GM21367 (cell line): ENCODE measurements at regions not wholly inside any gene's neighbourhood (a gene's known extent, or its start where the extent isn't known, plus 50 kb on each side); places are given as distances from the start of the nearest gene placed in this dataset.
A peak's percentile ranks its signal among the peaks of the same experiment; 100 is the strongest.

Experiments
- ATAC-seq: cut with Tn5 transposase; IDR thresholded peaks from one replicate; pipeline ENCODE4 v1.9.1; 2021; ENCODE audit not compliant: unreplicated experiment

DNA sequence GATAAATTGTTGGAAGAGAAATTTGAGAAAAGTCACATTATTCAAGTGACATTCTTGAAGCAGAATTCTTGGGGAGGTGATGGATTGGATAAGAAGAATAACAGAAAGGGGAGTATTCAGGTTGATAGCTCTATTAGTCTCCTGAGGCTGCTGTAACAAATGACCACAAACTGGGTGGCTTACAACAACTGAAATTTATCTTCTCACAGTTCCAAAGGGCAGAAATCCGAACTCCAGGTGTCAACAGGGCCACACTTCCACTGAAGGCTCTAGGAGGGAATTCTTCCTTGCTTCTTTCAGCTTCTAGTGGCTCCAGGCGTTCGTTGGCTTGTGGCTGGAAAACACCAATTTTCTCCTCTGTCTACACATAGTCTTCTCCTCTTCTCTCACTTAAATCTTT, 99.8 kb downstream of the TES start:
- ATAC-seq, result no peak

DNA sequence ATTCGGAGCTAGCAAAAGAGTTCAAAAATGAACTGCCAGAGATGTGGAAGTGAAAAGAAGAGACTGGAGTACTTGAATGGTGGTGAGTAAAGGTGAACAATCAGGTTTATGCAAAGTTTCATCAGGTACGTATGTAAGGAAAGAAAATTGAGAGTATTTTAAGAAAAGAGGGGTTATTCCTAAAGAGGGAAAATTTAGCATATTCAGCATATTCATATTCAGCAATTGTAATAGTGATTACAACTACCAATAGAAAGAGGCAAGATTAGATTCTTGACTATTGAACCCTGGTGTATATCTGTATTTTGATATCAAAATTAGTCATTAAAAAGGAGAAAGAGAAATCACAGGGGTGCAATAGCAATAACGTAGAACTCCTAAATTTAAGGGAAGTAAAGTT, 100.9 kb downstream of the TES start:
- no peak for ATAC-seq

- ATAC-seq, result no peak
These were observed 101.6 kb downstream of the TES start for GRCh38 chr7:116311816-116312471.

DNA sequence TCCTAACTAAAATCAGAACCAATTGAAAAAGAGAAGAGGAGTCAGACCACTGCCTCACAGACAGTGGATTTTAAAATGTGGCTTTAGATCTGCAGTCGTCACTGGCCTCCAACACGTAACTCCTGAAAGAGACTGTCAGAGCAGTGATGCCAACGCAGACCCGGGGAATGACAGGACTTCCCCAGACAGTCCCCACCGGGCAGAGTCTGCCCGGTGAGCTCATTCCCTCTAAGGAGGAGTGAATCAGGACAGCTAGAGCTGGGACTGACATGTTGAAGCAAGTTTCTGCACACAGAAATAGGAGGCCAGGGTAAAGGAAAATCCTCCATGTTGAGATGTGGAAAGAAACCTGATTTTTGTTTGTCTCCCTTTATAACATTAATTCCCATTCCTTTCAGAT, 105.0 kb downstream of the TES start:
- ATAC-seq, result no peak

DNA sequence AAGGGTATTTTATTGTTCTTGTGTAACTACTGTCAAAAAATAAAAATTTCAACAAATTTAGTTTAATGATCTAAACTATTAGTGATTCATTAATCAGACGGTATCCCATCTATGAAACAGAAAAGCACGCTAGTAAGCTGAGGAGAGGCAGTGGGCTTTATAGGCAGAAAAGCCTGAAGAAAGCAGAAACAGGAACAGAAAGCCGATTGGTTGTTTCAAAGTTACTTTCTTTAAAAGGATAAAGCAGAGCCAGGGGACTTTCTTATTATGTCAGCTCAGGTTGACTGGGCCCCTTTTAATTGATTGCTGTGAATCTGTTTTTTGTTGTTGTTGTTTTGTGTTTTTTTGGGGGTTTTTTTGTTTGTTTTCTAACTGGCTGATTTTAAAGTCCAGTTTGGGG, 105.5 kb downstream of the TES start:
- no peak for ATAC-seq

DNA sequence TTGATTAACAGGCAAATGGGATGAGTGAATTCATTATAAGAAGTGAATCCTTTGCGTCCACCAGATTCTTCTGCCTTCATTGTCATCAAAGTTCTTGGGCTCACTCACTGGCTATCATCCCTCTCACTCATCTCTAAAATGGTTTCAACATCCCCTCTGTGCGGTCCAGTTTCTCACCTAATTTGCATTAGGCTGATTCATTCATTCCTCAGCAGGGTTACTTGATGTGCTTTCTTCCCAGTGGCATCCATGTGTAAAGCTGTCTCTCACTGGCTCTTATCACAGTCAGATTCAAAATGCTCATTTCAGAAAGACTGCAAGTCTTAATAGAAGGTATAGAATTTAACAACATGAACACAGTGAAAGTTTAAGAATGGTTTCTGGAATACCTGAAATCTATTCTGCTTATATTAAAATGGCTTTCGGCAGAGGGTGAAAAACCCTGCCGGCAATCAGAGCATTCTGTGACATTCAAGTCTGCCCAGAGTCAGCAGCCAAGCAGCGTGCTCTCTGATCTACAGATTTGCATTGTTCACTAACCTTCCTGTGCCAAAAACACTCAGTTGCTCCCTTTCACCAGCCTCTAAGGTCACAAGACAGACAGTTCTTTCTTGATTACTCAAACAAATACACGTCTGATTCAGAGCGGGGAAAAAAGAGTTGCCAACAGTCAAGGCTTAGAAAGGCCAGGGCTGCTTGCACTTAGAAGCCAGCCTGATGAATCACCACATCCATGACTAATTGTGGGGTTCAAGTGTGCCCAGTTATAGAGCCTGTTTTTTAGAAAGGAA, 106.7 kb downstream of the TES start:
- ATAC-seq, result peak; percentile 92

- no peak for ATAC-seq
These were observed 107.6 kb downstream of the TES start for GRCh38 chr7:116317907-116318306.

GRCh38 chr7:116322541-116322940, 112.2 kb downstream of the TES start:
- ATAC-seq, result no peak

DNA sequence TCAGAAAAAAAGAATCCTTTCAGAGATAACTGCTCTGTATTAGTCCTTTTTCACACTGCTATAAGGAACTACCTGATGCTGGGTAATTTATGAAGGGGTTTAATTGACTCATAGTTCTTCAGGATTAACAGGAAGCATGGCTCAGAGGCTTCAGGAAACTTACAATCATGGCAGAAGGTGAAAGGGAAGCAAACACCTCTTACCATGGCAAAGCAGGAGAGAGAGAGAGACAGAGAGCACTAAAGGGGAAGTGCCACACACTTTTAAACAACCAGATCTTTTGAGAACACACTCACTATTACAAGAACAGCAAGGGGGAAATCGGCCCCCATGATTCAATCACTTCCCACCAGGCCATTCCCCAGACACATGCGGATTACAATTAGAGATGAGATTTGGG, 114.2 kb downstream of the TES start:
- ATAC-seq, result no peak

DNA sequence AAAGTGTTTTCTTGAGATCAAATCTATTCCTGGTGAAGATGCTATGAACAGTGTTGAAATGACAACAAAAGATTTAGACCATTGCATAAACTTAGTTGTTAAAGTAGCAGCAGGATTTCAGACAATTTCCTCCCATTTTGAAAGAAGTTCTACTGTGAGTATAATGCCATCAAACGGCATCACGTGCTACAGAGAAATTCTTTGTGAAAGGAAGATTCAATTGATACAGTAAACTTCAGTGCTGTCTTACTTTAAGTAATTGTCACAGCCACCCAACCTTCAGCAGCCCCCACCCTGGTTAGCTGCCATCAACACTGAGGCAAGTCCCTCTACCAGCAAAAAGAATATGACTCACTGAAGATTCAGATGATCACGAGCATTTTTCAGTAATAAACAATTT, 115.2 kb downstream of the TES start:
- no peak for ATAC-seq

DNA sequence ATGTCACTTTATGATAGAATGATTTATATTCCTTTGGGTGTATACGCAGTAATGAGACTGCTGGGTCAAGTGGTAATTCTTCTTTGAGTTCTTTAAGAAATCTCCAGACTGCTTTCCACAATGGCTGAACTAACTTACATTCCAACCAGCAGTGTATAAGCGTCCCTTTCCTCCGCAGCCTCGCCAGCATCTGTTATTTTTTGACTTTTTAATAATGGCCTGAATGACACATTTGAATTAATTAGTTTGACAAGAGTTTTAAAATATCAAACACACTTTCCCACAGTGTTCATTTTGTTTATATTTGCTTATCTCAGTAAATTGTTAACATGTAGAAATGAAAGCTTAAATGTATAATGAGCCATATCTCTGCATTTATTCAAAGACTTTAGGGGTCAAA, 116.8 kb downstream of the TES start:
- ATAC-seq, result no peak

- ATAC-seq, result no peak
These were observed 117.4 kb downstream of the TES start for GRCh38 chr7:116327752-116328151.

- ATAC-seq, result no peak
These were observed 117.8 kb downstream of the TES start for GRCh38 chr7:116328161-116328560.

DNA sequence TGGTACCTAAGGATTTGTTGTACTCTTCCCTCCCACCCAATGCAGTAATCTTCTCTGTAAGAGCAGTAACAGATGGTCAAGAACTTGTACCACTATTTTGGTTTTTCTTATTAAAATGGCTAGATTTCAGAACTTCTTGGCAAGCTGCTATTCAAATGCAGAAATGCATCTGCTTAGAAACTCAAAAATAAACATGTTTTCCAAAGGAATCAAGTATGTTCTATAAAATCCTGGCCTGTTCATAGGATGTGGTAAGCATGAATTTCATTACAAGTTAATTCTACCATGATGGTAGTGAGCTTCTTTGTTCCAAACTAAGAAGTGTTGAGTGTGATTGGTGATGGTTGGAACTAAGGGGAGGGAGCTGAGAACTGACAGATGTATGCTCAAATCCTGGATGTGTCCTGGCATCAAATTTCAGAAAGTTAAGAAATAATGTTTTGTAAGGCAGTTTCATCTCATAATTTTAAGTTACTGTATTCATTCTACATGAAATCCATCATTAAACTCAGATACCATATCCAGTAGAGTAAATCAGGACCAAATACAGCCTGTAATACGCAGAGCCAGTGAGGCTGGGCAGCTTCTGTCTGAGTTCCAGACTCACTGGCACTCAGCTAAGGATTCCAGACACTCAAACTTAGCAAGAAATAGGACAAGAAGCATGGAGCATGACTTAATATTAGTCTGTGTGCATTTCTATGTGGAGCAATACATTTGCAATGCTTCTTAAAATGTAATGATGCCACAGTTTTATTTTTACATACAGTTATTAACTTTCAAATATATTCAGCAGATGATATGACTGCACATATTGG, 119.6 kb downstream of the TES start:
- no peak for ATAC-seq

DNA sequence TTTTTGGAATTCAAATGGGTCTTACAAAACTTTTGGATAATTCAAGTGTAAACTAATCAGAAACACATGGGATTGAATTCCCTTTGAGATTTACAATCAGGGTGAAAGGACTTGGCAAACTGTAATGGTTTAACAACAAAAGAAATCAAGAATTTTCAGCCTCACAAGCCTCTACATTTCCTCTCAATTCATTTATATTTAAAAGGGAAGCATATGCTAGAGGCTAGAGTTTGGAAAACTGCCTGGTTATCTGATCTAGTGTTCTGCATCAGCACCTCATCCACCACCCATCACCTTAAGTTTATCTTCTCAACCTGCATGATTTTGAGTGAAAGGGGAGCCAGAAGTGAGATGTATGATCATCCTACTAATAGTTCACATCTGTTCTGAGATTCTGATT, 120.7 kb downstream of the TES start:
- ATAC-seq, result no peak

DNA sequence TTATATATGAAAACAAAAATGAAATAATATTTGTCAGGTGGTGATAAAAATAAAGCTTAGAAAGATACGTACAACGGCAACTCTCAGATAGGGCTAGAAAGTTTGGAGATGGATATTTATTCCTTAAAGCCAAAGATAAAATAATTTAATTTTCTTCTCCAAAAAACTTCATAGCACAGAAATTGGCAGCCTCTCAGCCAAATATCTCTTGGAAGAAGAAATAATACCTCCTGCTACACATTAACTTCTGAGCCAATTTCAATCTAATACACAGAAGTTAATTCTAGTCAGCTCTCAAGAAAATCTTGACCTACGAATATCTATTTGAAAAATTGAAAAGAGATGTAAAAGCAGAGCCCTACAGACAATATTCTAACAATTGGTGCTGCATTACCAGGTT, 122.4 kb downstream of the TES start:
- no peak for ATAC-seq

GRCh38 chr7:116334555-116334954, 124.2 kb downstream of the TES start:
- no peak for ATAC-seq

DNA sequence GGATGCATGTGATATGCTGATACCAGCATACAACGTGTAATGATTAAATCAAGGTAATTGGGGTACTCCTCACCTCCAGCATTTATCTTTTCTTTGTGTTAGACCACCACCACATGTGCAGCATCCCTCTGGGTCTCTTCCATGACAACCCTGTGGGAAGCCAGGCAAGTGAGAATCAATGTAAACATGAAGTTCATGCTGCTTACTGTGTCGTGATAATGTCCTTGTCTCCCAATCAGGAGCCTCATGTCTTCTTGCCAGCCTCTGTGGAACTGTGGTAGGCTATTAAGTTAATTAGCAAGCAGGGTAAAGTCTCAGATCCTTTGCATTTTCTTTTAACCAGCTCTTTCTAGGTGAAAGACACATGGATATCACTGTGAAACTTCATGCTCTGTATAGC, 126.7 kb downstream of the TES start:
- ATAC-seq, result no peak

GRCh38 chr7:116337800-116338199, 127.5 kb downstream of the TES start:
- no peak for ATAC-seq

- ATAC-seq, result no peak
These were observed 129.2 kb downstream of the TES start for GRCh38 chr7:116339564-116339963.

DNA sequence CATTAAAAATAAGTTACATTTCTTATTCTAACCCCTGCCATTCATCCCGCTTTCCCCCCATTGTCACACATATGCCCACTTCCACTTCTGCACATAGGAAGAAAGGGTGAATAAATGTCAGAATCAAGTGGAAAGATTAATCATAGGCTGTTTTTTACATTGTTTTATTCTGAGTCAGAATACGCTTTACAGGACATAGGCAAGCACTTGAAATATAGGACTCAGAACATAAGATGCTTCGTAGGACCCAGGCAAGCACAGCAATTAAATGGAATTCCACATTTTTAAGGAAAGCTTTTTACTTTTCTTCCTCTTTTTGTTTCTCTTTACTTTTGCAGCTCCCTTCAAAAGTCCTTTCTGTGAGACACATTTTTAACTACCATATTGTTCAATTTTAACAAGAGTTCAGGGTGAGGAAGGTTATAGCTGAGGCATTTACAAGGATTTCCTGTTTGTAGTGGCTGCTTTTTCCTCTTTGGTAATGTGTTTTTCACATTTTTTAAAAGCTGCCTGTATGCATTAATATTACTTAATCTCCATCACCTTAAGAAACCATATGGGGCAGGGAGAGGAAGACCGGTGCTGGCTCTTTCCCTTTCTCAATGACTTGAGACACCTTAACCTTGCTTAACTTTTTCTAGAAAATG, 130.0 kb downstream of the TES start:
- ATAC-seq, result no peak
